ENCODE measurements at regions not wholly inside any gene's neighbourhood (a gene's known extent, or its start where the extent isn't known, plus 50 kb on each side); places are given as distances from the start of the nearest gene placed in this dataset.

DNA sequence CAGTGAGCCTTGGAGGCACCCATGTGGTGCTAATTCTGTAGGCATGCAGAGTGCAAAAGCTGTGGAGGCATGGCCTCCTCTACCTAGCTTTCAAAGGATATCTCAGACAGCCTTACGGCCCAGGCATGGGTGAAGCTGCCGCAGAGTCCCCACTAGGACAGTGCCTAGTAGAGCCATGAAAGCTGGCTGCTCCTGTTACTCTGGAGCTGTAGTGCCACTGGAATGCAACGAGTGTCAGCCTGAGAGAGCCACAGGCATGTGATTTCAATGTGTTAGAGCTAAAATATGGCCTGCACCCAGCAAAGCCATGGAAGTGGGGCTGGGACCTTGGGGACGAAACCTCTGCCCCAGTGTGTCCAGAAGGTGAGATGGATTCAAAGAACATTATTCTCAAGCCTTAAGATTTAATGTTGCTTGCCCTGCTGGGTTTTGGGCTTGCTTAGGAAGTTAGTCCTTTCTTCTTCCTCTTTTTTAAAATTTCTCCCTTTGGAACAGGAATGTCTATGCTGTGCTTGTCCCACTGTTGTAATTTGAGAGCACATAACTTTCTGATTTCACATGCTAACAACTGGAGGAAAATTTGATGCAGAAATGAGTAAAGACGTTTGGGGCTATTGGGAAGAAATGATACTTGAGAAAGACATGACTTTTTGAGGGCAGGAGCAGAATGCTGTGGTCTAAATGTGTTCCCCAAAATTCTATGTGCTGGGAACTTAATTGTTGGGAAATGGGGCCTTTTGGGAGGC lies 298.4 kb downstream of the PSAT1 start:
- H3K4me3 ChIP-seq = no peak overlapping the region
- H3K4me2 ChIP-seq = no peak overlapping the region
- no peaks in the 10 kb centered on the region for H3K36me3 Mint-ChIP-seq

DNA sequence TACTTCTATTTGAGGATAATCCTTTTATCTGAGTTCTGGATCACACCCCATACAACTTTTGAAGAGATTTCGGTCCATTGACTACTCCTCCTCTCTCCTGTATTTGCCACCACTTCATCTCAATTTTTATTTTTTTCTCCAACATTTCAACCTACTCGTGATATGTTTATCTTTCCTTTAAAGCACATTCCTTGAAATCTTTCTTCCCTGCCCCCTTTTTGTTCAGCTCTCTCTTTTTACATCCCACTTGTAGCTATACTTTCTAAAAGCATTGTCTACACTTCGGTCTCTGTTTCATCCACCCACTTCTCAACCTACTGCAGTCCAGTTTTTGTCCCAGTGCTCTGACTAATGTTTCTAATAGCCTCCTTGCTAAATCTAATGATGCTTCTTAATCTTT lies 299.4 kb downstream of the PSAT1 start:
- H3K27me3 ChIP-seq = no peaks in the 10 kb centered on the region
- H3K4me1 ChIP-seq = peaks cover 15% of the 10 kb centered on the region
- no peak overlapping the region for H3K4me2 ChIP-seq
- TF ChIP-seq EZH2phosphoT487 (IDR thresholded peaks at IDR 0.05) = no peak
- no peak for TF ChIP-seq CTCF (IDR thresholded peaks at IDR 0.05)
- no peak for TF ChIP-seq EZH2 (IDR thresholded peaks at IDR 0.05)
- peaks cover 15% of the 10 kb centered on the region for H3K9me3 Mint-ChIP-seq
- no peak for DNase-seq (ENCODE audit: low spot score)
- no peaks in the 10 kb centered on the region for H3K36me3 ChIP-seq
- H3K27ac ChIP-seq = no peak overlapping the region
- H3K4me1 Mint-ChIP-seq = peaks cover 2% of the 10 kb centered on the region
- no peaks in the 10 kb centered on the region for H3K27me3 Mint-ChIP-seq (ENCODE audit: insufficient read depth, low read depth)
- no peaks in the 10 kb centered on the region for H3K79me2 ChIP-seq (ENCODE audit: low read depth)
- no peak overlapping the region for H2AFZ ChIP-seq (replicated peaks)
- H4K20me1 ChIP-seq (ENCODE audit: low read depth) = no peaks in the 10 kb centered on the region
- no peak overlapping the region for H3K4me3 ChIP-seq
- peaks cover 3% of the 10 kb centered on the region for H3F3A ChIP-seq (ENCODE audit: low read depth)
- no peak overlapping the region for H3K4me3 Mint-ChIP-seq
- H3K36me3 Mint-ChIP-seq = no peaks in the 10 kb centered on the region
- no peak overlapping the region for H3K27ac Mint-ChIP-seq
- no peaks in the 10 kb centered on the region for H3K9me3 ChIP-seq (ENCODE audit: low read depth)
- no peak overlapping the region for H3K9ac ChIP-seq

More for the DNA sequence above, 298.4 kb downstream of the PSAT1 start:
- Histone ChIP-seq H3F3A (ENCODE audit: low read depth) (peaks cover 3% of the 10 kb centered on the region), H4K20me1 (ENCODE audit: low read depth) (no peaks in the 10 kb centered on the region), H3K27me3 (no peaks in the 10 kb centered on the region), H3K9ac (no peak overlapping the region), H2AFZ (replicated peaks) (no peak overlapping the region), H3K79me2 (ENCODE audit: low read depth) (no peaks in the 10 kb centered on the region), H3K4me1 (peaks cover 13% of the 10 kb centered on the region), H3K27ac (no peak overlapping the region), H3K9me3 (ENCODE audit: low read depth) (no peaks in the 10 kb centered on the region), H3K36me3 (no peaks in the 10 kb centered on the region)
- DNase-seq (ENCODE audit: low spot score) = no peak
- H3K4me1 Mint-ChIP-seq = peaks cover 2% of the 10 kb centered on the region
- no peak overlapping the region for H3K4me3 Mint-ChIP-seq
- no peak overlapping the region for H3K27ac Mint-ChIP-seq
- TF ChIP-seq EZH2 (IDR thresholded peaks at IDR 0.05) (no peak), EZH2phosphoT487 (IDR thresholded peaks at IDR 0.05) (no peak), CTCF (IDR thresholded peaks at IDR 0.05) (no peak)
- no peaks in the 10 kb centered on the region for H3K27me3 Mint-ChIP-seq (ENCODE audit: insufficient read depth, low read depth)
- peaks cover 15% of the 10 kb centered on the region for H3K9me3 Mint-ChIP-seq

- TF ChIP-seq CTCF (IDR thresholded peaks at IDR 0.05) (no peak), EZH2phosphoT487 (IDR thresholded peaks at IDR 0.05) (no peak), EZH2 (IDR thresholded peaks at IDR 0.05) (no peak)
- H4K20me1 ChIP-seq (ENCODE audit: low read depth) = no peaks in the 10 kb centered on the region
- peaks cover 3% of the 10 kb centered on the region for H3F3A ChIP-seq (ENCODE audit: low read depth)
- no peaks in the 10 kb centered on the region for H3K79me2 ChIP-seq (ENCODE audit: low read depth)
- no peaks in the 10 kb centered on the region for H3K36me3 ChIP-seq
- peaks cover 27% of the 10 kb centered on the region for H3K4me1 ChIP-seq
- no peaks in the 10 kb centered on the region for H3K27me3 Mint-ChIP-seq (ENCODE audit: insufficient read depth, low read depth)
- no peak overlapping the region for H3K4me3 Mint-ChIP-seq
- no peak overlapping the region for H3K4me2 ChIP-seq
- H3K4me1 Mint-ChIP-seq = peaks cover 7% of the 10 kb centered on the region
- H2AFZ ChIP-seq (replicated peaks) = no peak overlapping the region
- H3K4me3 ChIP-seq = no peak overlapping the region
- no peaks in the 10 kb centered on the region for H3K9me3 ChIP-seq (ENCODE audit: low read depth)
- H3K27ac ChIP-seq = no peak overlapping the region
- no peak overlapping the region for H3K9ac ChIP-seq
- H3K27ac Mint-ChIP-seq = no peak overlapping the region
- H3K36me3 Mint-ChIP-seq = no peaks in the 10 kb centered on the region
- H3K27me3 ChIP-seq = no peaks in the 10 kb centered on the region
- peaks cover 15% of the 10 kb centered on the region for H3K9me3 Mint-ChIP-seq
- no peak for DNase-seq (ENCODE audit: low spot score)
These were observed 301.2 kb downstream of the PSAT1 start for GRCh38 chr9:78598120-78598519.
